GM10266 (cell line): ENCODE measurements at regions not wholly inside any gene's neighbourhood (a gene's known extent, or its start where the extent isn't known, plus 50 kb on each side); places are given as distances from the start of the nearest gene placed in this dataset.

Experiments
- DNase-seq: peaks from one replicate; pipeline ENCODE4 v3.0.0; 2012; ENCODE audit errors: extremely low spot score
- TF ChIP-seq, protein P1 (sequence below): IDR thresholded peaks from 2 replicates; pipeline ENCODE4 v1.5.1; 2012; ENCODE audit warnings: mild to moderate bottlenecking, low read depth; ENCODE audit not compliant: control insufficient read depth, insufficient read depth; ENCODE audit errors: missing control alignments

DNA sequence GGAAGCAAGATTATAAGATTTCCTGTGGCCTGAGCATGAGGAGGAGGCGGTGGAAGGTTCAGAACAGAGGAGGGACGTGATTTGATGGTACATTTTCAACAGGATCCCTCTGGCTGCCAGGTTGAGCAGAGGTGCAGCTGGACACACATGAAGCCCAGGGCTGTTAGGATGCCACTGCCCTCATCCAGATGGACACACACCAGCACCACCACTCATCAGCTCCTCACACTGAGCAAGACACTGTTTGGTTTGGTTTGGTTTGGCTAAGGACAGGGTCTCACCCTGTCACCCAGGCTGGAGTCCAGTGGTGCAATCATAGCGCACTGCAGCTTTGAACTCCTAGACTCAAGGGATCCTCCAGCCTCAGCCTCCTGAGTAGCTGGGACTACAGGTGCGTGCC, 402.6 kb upstream of the C16orf82 start:
- TF ChIP-seq, protein P1, sequence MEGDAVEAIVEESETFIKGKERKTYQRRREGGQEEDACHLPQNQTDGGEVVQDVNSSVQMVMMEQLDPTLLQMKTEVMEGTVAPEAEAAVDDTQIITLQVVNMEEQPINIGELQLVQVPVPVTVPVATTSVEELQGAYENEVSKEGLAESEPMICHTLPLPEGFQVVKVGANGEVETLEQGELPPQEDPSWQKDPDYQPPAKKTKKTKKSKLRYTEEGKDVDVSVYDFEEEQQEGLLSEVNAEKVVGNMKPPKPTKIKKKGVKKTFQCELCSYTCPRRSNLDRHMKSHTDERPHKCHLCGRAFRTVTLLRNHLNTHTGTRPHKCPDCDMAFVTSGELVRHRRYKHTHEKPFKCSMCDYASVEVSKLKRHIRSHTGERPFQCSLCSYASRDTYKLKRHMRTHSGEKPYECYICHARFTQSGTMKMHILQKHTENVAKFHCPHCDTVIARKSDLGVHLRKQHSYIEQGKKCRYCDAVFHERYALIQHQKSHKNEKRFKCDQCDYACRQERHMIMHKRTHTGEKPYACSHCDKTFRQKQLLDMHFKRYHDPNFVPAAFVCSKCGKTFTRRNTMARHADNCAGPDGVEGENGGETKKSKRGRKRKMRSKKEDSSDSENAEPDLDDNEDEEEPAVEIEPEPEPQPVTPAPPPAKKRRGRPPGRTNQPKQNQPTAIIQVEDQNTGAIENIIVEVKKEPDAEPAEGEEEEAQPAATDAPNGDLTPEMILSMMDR, result no peak
- no peak for DNase-seq

GRCh38 chr16:26665166-26665939, 401.4 kb upstream of the C16orf82 start:
- TF ChIP-seq, protein P1, result no peak
- no peak for DNase-seq

- TF ChIP-seq, protein P1, result no peak
- DNase-seq, result no peak
Measured at GRCh38 chr16:26666486-26666885, 400.2 kb upstream of the C16orf82 start.

GRCh38 chr16:26667307-26667706, 399.4 kb upstream of the C16orf82 start:
- DNase-seq, result no peak
- TF ChIP-seq, protein P1, result no peak

- TF ChIP-seq, protein P1, result no peak
Measured at GRCh38 chr16:26668026-26668425, 398.7 kb upstream of the C16orf82 start.

GRCh38 chr16:26672206-26672605, 394.5 kb upstream of the C16orf82 start:
- TF ChIP-seq, protein P1, result no peak
- DNase-seq, result no peak

More at GRCh38 chr16:26668026-26668425, 398.7 kb upstream of the C16orf82 start:
- no peak for DNase-seq

- TF ChIP-seq, protein P1, result no peak
- DNase-seq, result no peak
Measured at GRCh38 chr16:26673011-26673410, 393.7 kb upstream of the C16orf82 start.
